Astrocyte of the spinal cord (primary cell): ENCODE measurements at regions not wholly inside any gene's neighbourhood (a gene's known extent, or its start where the extent isn't known, plus 50 kb on each side); places are given as distances from the start of the nearest gene placed in this dataset.

ENCODE experiments used
- DNase-seq: peaks from one replicate; pipeline ENCODE4 v3.0.0; 2011; ENCODE audit warnings: low read depth, low spot score
- H3K4me3 ChIP-seq: 2 replicates; pipeline ENCODE4 v1.5.1; 2011; ENCODE audit warnings: low read depth, mild to moderate bottlenecking, low read length, moderate library complexity
- CTCF ChIP-seq: IDR thresholded peaks from 2 replicates; pipeline ENCODE4 v1.5.1; 2012; ENCODE audit warnings: low read depth, mild to moderate bottlenecking, low read length, inconsistent platforms
- in situ Hi-C: cut with HindIII; loops from 2 replicates; pipeline ENCODE4 v1.10.0; 2017; ENCODE audit warnings: low sequenced_read_pairs

GRCh38 chr2:3138621-3139020 lies 239.0 kb downstream of the EIPR1 start:
- no peak for DNase-seq
- in situ Hi-C loops, result no loop called here
- no peak overlapping the region for H3K4me3 ChIP-seq
- no peak for TF ChIP-seq CTCF

GRCh38 chr2:3137651-3138300 lies 239.8 kb downstream of the EIPR1 start:
- H3K4me3 ChIP-seq, result no peak overlapping the region
- TF ChIP-seq CTCF, result no peak
- in situ Hi-C loops, result no loop called here
- no peak for DNase-seq

- no peak overlapping the region for H3K4me3 ChIP-seq
- in situ Hi-C loops, result no loop called here
- no peak for DNase-seq
- TF ChIP-seq CTCF, result no peak
Measured at GRCh38 chr2:3135676-3136075, 241.9 kb downstream of the EIPR1 start.

DNA sequence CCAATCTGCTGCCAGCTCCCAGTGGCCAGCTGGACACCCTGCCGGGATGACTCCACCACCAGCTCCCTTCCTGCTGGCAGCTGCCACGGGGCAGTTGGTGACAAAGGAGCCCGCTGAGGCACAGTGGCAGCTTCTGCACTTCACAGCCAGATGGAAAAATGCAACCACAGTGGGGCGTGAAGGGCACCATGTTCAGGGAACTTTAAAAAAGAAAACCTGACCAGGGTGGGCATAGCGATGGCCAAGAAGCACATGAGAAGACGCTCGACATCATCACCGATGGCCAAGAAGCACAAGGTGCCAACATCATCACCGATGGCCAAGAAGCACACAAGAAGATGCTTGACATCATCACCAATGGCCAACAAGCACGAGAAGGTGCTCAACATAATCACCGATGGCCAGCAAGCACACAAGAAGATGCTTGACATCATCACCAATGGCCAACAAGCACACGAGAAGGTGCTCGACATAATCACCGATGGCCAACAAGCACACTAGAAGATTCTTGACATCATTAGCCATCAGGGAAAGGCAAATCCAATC lies 243.5 kb downstream of the EIPR1 start:
- in situ Hi-C loops, result no loop called here
- no peak for DNase-seq
- no peak for TF ChIP-seq CTCF
- H3K4me3 ChIP-seq, result no peak overlapping the region

GRCh38 chr2:3132966-3133365 lies 244.7 kb downstream of the EIPR1 start:
- DNase-seq, result no peak

GRCh38 chr2:3132466-3132865 lies 245.2 kb downstream of the EIPR1 start:
- DNase-seq, result no peak
- no peak for TF ChIP-seq CTCF
- H3K4me3 ChIP-seq, result no peak overlapping the region
- in situ Hi-C loops, result no loop called here

More at GRCh38 chr2:3132966-3133365, 244.7 kb downstream of the EIPR1 start:
- no peak for TF ChIP-seq CTCF
- no peak overlapping the region for H3K4me3 ChIP-seq
- in situ Hi-C loops, result no loop called here
